ENCODE measurements at regions not wholly inside any gene's neighbourhood (a gene's known extent, or its start where the extent isn't known, plus 50 kb on each side); places are given as distances from the start of the nearest gene placed in this dataset.

- Mint-ChIP-seq H3K4me1 (ENCODE audit: low read depth) (no peaks in the 10 kb centered on the region), H3K36me3 (ENCODE audit: low read depth) (no peaks in the 10 kb centered on the region), H3K27me3 (peaks cover 35% of the 10 kb centered on the region), H3K9me3 (no peaks in the 10 kb centered on the region), H3K27ac (no peak overlapping the region), H3K4me3 (no peak overlapping the region)
- DNase-seq, result no peak
Measured at GRCh38 chr2:11984316-11985158, 238.1 kb downstream of the LPIN1 start.

GRCh38 chr2:11985817-11986566 is 239.6 kb downstream of the LPIN1 start:
- H3K4me1 Mint-ChIP-seq (ENCODE audit: low read depth), result no peaks in the 10 kb centered on the region
- no peak overlapping the region for H3K4me3 Mint-ChIP-seq
- H3K9me3 Mint-ChIP-seq, result no peaks in the 10 kb centered on the region
- DNase-seq, result no peak
- H3K27ac Mint-ChIP-seq, result no peak overlapping the region
- no peaks in the 10 kb centered on the region for H3K36me3 Mint-ChIP-seq (ENCODE audit: low read depth)
- H3K27me3 Mint-ChIP-seq, result peaks cover 27% of the 10 kb centered on the region

- Mint-ChIP-seq H3K36me3 (ENCODE audit: low read depth) (no peaks in the 10 kb centered on the region), H3K4me3 (no peak overlapping the region), H3K27ac (no peak overlapping the region), H3K9me3 (no peaks in the 10 kb centered on the region), H3K4me1 (ENCODE audit: low read depth) (no peaks in the 10 kb centered on the region), H3K27me3 (peaks cover 32% of the 10 kb centered on the region)
- no peak for DNase-seq
Measured at GRCh38 chr2:11987151-11987550, 240.7 kb downstream of the LPIN1 start.

GRCh38 chr2:11988691-11989353 is 242.4 kb downstream of the LPIN1 start:
- peaks cover 41% of the 10 kb centered on the region for H3K27me3 Mint-ChIP-seq
- no peaks in the 10 kb centered on the region for H3K36me3 Mint-ChIP-seq (ENCODE audit: low read depth)
- H3K9me3 Mint-ChIP-seq, result no peaks in the 10 kb centered on the region
- no peak overlapping the region for H3K4me3 Mint-ChIP-seq
- H3K4me1 Mint-ChIP-seq (ENCODE audit: low read depth), result no peaks in the 10 kb centered on the region
- DNase-seq, result no peak
- H3K27ac Mint-ChIP-seq, result no peak overlapping the region

- Mint-ChIP-seq H3K27ac (no peak overlapping the region), H3K9me3 (peaks cover 2% of the 10 kb centered on the region), H3K36me3 (ENCODE audit: low read depth) (no peaks in the 10 kb centered on the region), H3K27me3 (peaks cover 43% of the 10 kb centered on the region), H3K4me3 (no peak overlapping the region), H3K4me1 (ENCODE audit: low read depth) (no peaks in the 10 kb centered on the region)
- no peak for DNase-seq
Measured at GRCh38 chr2:11989354-11989703, 242.9 kb downstream of the LPIN1 start.

- no peak overlapping the region for H3K27ac Mint-ChIP-seq
- no peak for DNase-seq
Measured at GRCh38 chr2:11990576-11990975, 244.1 kb downstream of the LPIN1 start.

GRCh38 chr2:11993749-11994148 is 247.3 kb downstream of the LPIN1 start:
- Mint-ChIP-seq H3K4me3 (no peak overlapping the region), H3K27ac (no peak overlapping the region), H3K27me3 (peaks cover 46% of the 10 kb centered on the region), H3K4me1 (ENCODE audit: low read depth) (peaks cover 11% of the 10 kb centered on the region), H3K36me3 (ENCODE audit: low read depth) (no peaks in the 10 kb centered on the region), H3K9me3 (peaks cover 18% of the 10 kb centered on the region)
- DNase-seq, result no peak

More at GRCh38 chr2:11990576-11990975, 244.1 kb downstream of the LPIN1 start:
- no peaks in the 10 kb centered on the region for H3K36me3 Mint-ChIP-seq (ENCODE audit: low read depth)
- peaks cover 12% of the 10 kb centered on the region for H3K9me3 Mint-ChIP-seq
- H3K4me3 Mint-ChIP-seq, result no peak overlapping the region
- H3K27me3 Mint-ChIP-seq, result peaks cover 53% of the 10 kb centered on the region
- no peaks in the 10 kb centered on the region for H3K4me1 Mint-ChIP-seq (ENCODE audit: low read depth)

GRCh38 chr2:11995456-11995855 is 249.0 kb downstream of the LPIN1 start:
- Mint-ChIP-seq H3K27ac (no peak overlapping the region), H3K27me3 (peaks cover 54% of the 10 kb centered on the region), H3K4me3 (no peak overlapping the region), H3K4me1 (ENCODE audit: low read depth) (peaks cover 11% of the 10 kb centered on the region), H3K9me3 (peaks cover 18% of the 10 kb centered on the region), H3K36me3 (ENCODE audit: low read depth) (no peaks in the 10 kb centered on the region)
- DNase-seq, result no peak

- Mint-ChIP-seq H3K27me3 (peaks cover 66% of the 10 kb centered on the region), H3K4me1 (ENCODE audit: low read depth) (peaks cover 11% of the 10 kb centered on the region)
Measured at GRCh38 chr2:11996618-11997017, 250.2 kb downstream of the LPIN1 start.

GRCh38 chr2:11997142-11997541 is 250.7 kb downstream of the LPIN1 start:
- Mint-ChIP-seq H3K27ac (no peak overlapping the region), H3K4me1 (ENCODE audit: low read depth) (peaks cover 11% of the 10 kb centered on the region), H3K9me3 (peaks cover 22% of the 10 kb centered on the region), H3K36me3 (ENCODE audit: low read depth) (no peaks in the 10 kb centered on the region), H3K4me3 (no peak overlapping the region), H3K27me3 (peaks cover 66% of the 10 kb centered on the region)
- DNase-seq, result no peak

More at GRCh38 chr2:11996618-11997017, 250.2 kb downstream of the LPIN1 start:
- H3K4me3 Mint-ChIP-seq, result no peak overlapping the region
- no peak overlapping the region for H3K27ac Mint-ChIP-seq
- H3K9me3 Mint-ChIP-seq, result peaks cover 22% of the 10 kb centered on the region
- DNase-seq, result no peak
- no peaks in the 10 kb centered on the region for H3K36me3 Mint-ChIP-seq (ENCODE audit: low read depth)

GRCh38 chr2:11998218-11998617 is 251.8 kb downstream of the LPIN1 start:
- Mint-ChIP-seq H3K27ac (no peak overlapping the region), H3K4me1 (ENCODE audit: low read depth) (peaks cover 11% of the 10 kb centered on the region), H3K4me3 (no peak overlapping the region), H3K36me3 (ENCODE audit: low read depth) (no peaks in the 10 kb centered on the region), H3K9me3 (peaks cover 24% of the 10 kb centered on the region), H3K27me3 (peaks cover 68% of the 10 kb centered on the region)
- no peak for DNase-seq

GRCh38 chr2:11998626-11999378 is 252.4 kb downstream of the LPIN1 start:
- no peak overlapping the region for H3K27ac Mint-ChIP-seq
- H3K36me3 Mint-ChIP-seq (ENCODE audit: low read depth), result no peaks in the 10 kb centered on the region
- H3K9me3 Mint-ChIP-seq, result peaks cover 24% of the 10 kb centered on the region
- no peak overlapping the region for H3K4me3 Mint-ChIP-seq
- peaks cover 11% of the 10 kb centered on the region for H3K4me1 Mint-ChIP-seq (ENCODE audit: low read depth)
- no peak for DNase-seq
- peaks cover 68% of the 10 kb centered on the region for H3K27me3 Mint-ChIP-seq

GRCh38 chr2:12001621-12002020 is 255.2 kb downstream of the LPIN1 start:
- no peak overlapping the region for H3K27ac Mint-ChIP-seq
- H3K36me3 Mint-ChIP-seq (ENCODE audit: low read depth), result no peaks in the 10 kb centered on the region
- H3K9me3 Mint-ChIP-seq, result peaks cover 12% of the 10 kb centered on the region
- no peak overlapping the region for H3K4me3 Mint-ChIP-seq
- DNase-seq, result no peak
- H3K4me1 Mint-ChIP-seq (ENCODE audit: low read depth), result peaks cover 33% of the 10 kb centered on the region
- H3K27me3 Mint-ChIP-seq, result peaks cover 72% of the 10 kb centered on the region

GRCh38 chr2:12002215-12002614 is 255.8 kb downstream of the LPIN1 start:
- H3K9me3 Mint-ChIP-seq, result peaks cover 12% of the 10 kb centered on the region
- no peak overlapping the region for H3K27ac Mint-ChIP-seq
- DNase-seq, result no peak
- peaks cover 78% of the 10 kb centered on the region for H3K27me3 Mint-ChIP-seq
- no peaks in the 10 kb centered on the region for H3K36me3 Mint-ChIP-seq (ENCODE audit: low read depth)
- H3K4me3 Mint-ChIP-seq, result no peak overlapping the region
- peaks cover 33% of the 10 kb centered on the region for H3K4me1 Mint-ChIP-seq (ENCODE audit: low read depth)

All from activated T-cell treated with anti-CD3 and anti-CD28 coated beads, Interleukin-2, amount 50 U/mL, for 24 hours (primary cell).